Thyroid gland (tissue), 4 donors: ENCODE measurements at regions not wholly inside any gene's neighbourhood (a gene's known extent, or its start where the extent isn't known, plus 50 kb on each side); places are given as distances from the start of the nearest gene placed in this dataset.

Experiments
- DNase-seq, 2 donors: peaks; one replicate each; pipeline ENCODE4 v3.0.0-alpha.2; 2019
- H3K27ac ChIP-seq, 3 donors: fragments of 200-600 bp; sonication (generic); 1 replicate in 2 of 3; 2 replicates in 1 of 3; pipeline ENCODE4 v1.5.1; 2016 to 2019; ENCODE audit warnings: mild to moderate bottlenecking in 1 of 3, moderate library complexity in 1 of 3
- H3K27me3 ChIP-seq: fragments of 200-600 bp; sonication (generic); one replicate; pipeline ENCODE4 v1.5.1; 2019
- H3K36me3 ChIP-seq, 2 donors: fragments of 200-600 bp; sonication (generic); one replicate each; pipeline ENCODE4 v1.5.1; 2016 to 2019
- H3K4me1 ChIP-seq, 2 donors: fragments of 200-600 bp; sonication (generic); one replicate each; pipeline ENCODE4 v1.5.1; 2017 to 2019
- H3K4me3 ChIP-seq, 3 donors: fragments of 200-600 bp; sonication (generic); replicated peaks in 1 of 3; 1 replicate in 2 of 3; 2 replicates in 1 of 3; pipeline ENCODE4 v1.5.1; 2016; ENCODE audit warnings: mild to moderate bottlenecking in 1 of 3
- H3K9me3 ChIP-seq: fragments of 200-600 bp; sonication (generic); one replicate; pipeline ENCODE4 v1.5.1; 2017
- POLR2A ChIP-seq, 2 donors: fragments of 450-650 bp; IDR thresholded peaks; one replicate each; pipeline ENCODE4 v1.6.1; 2017; ENCODE audit warnings: antibody characterized with exemption in 2 of 2, mild to moderate bottlenecking in 2 of 2, moderate library complexity in 1 of 2
- WGBS, 2 donors: methylation state at CpG; one replicate each; pipeline ENCODE4 v1.1.5; 2017; 5-methylcytosine and 5-hydroxymethylcytosine counted together
- intact Hi-C: fragments of 100-400 bp; cut with DNase I; formaldehyde crosslinking; loops from one replicate; pipeline ENCODE4 v1.15.1; 2023
- TF ChIP-seq, protein P1 (sequence below), 6 experiments: fragments of 200-600 bp in 3 of 6; fragments of 450-650 bp in 3 of 6; sonication (generic) in 3 of 6; IDR thresholded peaks; one replicate each; pipeline ENCODE4 v1.5.1; 2016 to 2019; ENCODE audit warnings: antibody characterized with exemption in 6 of 6, mild to moderate bottlenecking in 2 of 6, inconsistent platforms in 1 of 6, moderate library complexity in 1 of 6

- Histone ChIP-seq H3K9me3 (no peaks in the 10 kb centered on the region), H3K4me3 (no peak overlapping the region), H3K27ac (no peak overlapping the region), H3K27me3 (no peaks in the 10 kb centered on the region), H3K36me3 (no peaks in the 10 kb centered on the region), H3K4me1 (no peaks in the 10 kb centered on the region)
- no peak for DNase-seq
- intact Hi-C loops = no loop called here
- WGBS, 2 donors = 82 to 88% methylated on average over 2 of the region's 2 CpGs
- TF ChIP-seq POLR2A (IDR thresholded peaks at IDR 0.05) = no peak
- TF ChIP-seq, protein P1, sequence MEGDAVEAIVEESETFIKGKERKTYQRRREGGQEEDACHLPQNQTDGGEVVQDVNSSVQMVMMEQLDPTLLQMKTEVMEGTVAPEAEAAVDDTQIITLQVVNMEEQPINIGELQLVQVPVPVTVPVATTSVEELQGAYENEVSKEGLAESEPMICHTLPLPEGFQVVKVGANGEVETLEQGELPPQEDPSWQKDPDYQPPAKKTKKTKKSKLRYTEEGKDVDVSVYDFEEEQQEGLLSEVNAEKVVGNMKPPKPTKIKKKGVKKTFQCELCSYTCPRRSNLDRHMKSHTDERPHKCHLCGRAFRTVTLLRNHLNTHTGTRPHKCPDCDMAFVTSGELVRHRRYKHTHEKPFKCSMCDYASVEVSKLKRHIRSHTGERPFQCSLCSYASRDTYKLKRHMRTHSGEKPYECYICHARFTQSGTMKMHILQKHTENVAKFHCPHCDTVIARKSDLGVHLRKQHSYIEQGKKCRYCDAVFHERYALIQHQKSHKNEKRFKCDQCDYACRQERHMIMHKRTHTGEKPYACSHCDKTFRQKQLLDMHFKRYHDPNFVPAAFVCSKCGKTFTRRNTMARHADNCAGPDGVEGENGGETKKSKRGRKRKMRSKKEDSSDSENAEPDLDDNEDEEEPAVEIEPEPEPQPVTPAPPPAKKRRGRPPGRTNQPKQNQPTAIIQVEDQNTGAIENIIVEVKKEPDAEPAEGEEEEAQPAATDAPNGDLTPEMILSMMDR (IDR thresholded peaks at IDR 0.05) = no peak
Observed at GRCh38 chr6:145233955-145234354, 501.4 kb downstream of the EPM2A start.

GRCh38 chr6:145235207-145235606, 500.1 kb downstream of the EPM2A start:
- no peak for DNase-seq
- H3K9me3 ChIP-seq = no peaks in the 10 kb centered on the region
- H3K27ac ChIP-seq = no peak overlapping the region
- TF ChIP-seq, protein P1 (IDR thresholded peaks at IDR 0.05) = no peak
- TF ChIP-seq POLR2A (IDR thresholded peaks at IDR 0.05) = no peak
- no peak overlapping the region for H3K4me3 ChIP-seq
- intact Hi-C loops = no loop called here
- H3K36me3 ChIP-seq = no peaks in the 10 kb centered on the region
- H3K4me1 ChIP-seq = no peaks in the 10 kb centered on the region
- WGBS, 2 donors = 95 to 96% methylated on average over 1 of the region's 1 CpG
- no peaks in the 10 kb centered on the region for H3K27me3 ChIP-seq

- Histone ChIP-seq H3K27ac (no peak overlapping the region), H3K9me3 (no peaks in the 10 kb centered on the region), H3K4me1 (no peaks in the 10 kb centered on the region), H3K27me3 (no peaks in the 10 kb centered on the region), H3K4me3 (no peak overlapping the region), H3K36me3 (no peaks in the 10 kb centered on the region)
- no peak for DNase-seq
- TF ChIP-seq, protein P1 (IDR thresholded peaks at IDR 0.05) = no peak
- TF ChIP-seq POLR2A (IDR thresholded peaks at IDR 0.05) = no peak
- intact Hi-C loops = no loop called here
Observed at GRCh38 chr6:145238787-145239186, 496.5 kb downstream of the EPM2A start.

DNA sequence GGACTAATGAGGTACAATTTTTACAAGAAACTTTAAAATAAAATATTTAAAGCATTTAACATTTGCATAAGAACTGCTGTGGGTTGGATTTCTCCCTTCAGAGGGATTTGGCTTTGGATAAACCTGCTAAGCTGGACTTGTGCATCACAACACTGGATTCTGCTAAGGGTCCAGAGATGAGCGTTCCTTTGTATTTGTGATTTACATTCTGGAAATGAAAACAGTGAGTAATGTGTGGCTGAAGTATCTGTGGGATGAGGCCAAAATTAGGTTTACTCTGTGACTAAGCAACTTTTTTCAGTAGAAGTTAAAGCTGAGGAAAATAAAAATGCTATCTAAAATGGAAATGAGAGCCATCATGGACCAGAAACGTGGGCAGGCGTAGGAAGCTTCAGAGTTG, 494.3 kb downstream of the EPM2A start:
- Histone ChIP-seq H3K27ac (no peak overlapping the region), H3K27me3 (no peaks in the 10 kb centered on the region), H3K36me3 (no peaks in the 10 kb centered on the region), H3K4me1 (no peaks in the 10 kb centered on the region), H3K9me3 (no peaks in the 10 kb centered on the region), H3K4me3 (no peak overlapping the region)
- WGBS, 2 donors = 77 to 82% methylated on average over 3 of the region's 3 CpGs
- DNase-seq = no peak
- intact Hi-C loops = no loop called here
- TF ChIP-seq, protein P1 (IDR thresholded peaks at IDR 0.05) = no peak
- no peak for TF ChIP-seq POLR2A (IDR thresholded peaks at IDR 0.05)

DNA sequence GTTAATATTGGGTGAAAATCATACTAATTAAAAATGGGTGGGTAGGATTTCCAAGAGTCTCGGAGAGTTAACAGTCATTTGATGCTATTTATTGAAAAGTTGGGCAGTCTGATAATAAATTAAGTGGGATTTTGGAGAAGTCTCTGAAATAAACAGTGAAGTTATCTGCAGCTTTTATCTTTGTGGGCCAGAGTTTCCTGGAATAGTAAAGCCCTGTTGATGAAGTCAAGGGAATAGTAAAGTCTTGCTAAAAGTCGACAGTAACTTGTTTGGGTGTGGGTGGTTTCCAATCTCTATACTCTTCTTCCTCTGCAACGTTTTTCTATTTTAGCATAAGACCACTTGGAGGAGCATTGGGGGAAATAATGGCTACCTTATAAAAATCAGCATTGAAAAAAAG, 493.6 kb downstream of the EPM2A start:
- H3K36me3 ChIP-seq = no peaks in the 10 kb centered on the region
- WGBS, 2 donors = 59 to 77% methylated on average over 3 of the region's 3 CpGs
- DNase-seq = no peak
- H3K27me3 ChIP-seq = no peaks in the 10 kb centered on the region
- no peak overlapping the region for H3K4me3 ChIP-seq
- TF ChIP-seq, protein P1 (IDR thresholded peaks at IDR 0.05) = no peak
- no peak for TF ChIP-seq POLR2A (IDR thresholded peaks at IDR 0.05)
- intact Hi-C loops = no loop called here
- no peaks in the 10 kb centered on the region for H3K9me3 ChIP-seq
- H3K4me1 ChIP-seq = no peaks in the 10 kb centered on the region
- no peak overlapping the region for H3K27ac ChIP-seq
